HCT116 (cell line): ENCODE measurements at regions not wholly inside any gene's neighbourhood (a gene's known extent, or its start where the extent isn't known, plus 50 kb on each side); places are given as distances from the start of the nearest gene placed in this dataset.

Experiments
- ATAC-seq: fragments of 200-7000 bp; cut with Tn5 transposase; 2 replicates; pipeline ENCODE4 v1.9.1; 2020; ENCODE audit warnings: mild to moderate bottlenecking, moderate library complexity
- BruUV-seq: library from RNA; stranded (reverse); fragments of 400-500 nt; replicated peaks from 2 replicates; lab custom pipeline; 2021; lab: Mats Ljungman, UMichigan
- CTCF ChIA-PET: fragments of 300-600 bp; sonication (Branson Sonifier 250); formaldehyde crosslinking; loops from one replicate; lab custom pipeline; 2021; ENCODE audit warnings: antibody characterized with exemption; lab: Charles Lee
- POLR2A ChIA-PET: fragments of 300-600, 350-600 bp; sonication (Branson Sonifier 250); formaldehyde crosslinking; loops from one replicate; lab custom pipeline; 2021; ENCODE audit warnings: antibody characterized with exemption; lab: Charles Lee
- RAD21 ChIA-PET, 2 experiments: fragments of 300-600 bp; sonication (Branson Sonifier 250); formaldehyde crosslinking; loops; one replicate each; lab custom pipeline; 2023; ENCODE audit warnings: low total read pairs in 2 of 2; ENCODE audit not compliant: uncharacterized antibody in 2 of 2, unreplicated experiment in 2 of 2, low non-redundant PET in 1 of 2; lab: Charles Lee
- DNase-seq: peaks from one replicate; pipeline ENCODE4 v3.0.0-alpha.2; 2010; ENCODE audit warnings: low read depth, low spot score
- H2AFZ ChIP-seq: fragments of 200-600 bp; shearing (Covaris generic), sonication (generic); 2 replicates; pipeline ENCODE4 v1.6.1; 2017; ENCODE audit warnings: low read depth, mixed run types, mixed read lengths, antibody characterized with exemption, low read length; ENCODE audit not compliant: poor library complexity, severe bottlenecking
- H3K27ac ChIP-seq: 2 replicates; pipeline ENCODE4 v1.5.1; 2012; ENCODE audit warnings: low read depth, low read length
- H3K27me3 ChIP-seq: fragments of 200-600 bp; sonication (generic); 2 replicates; pipeline ENCODE4 v1.6.1; 2016; ENCODE audit warnings: mixed run types, low read length, mixed read lengths; ENCODE audit not compliant: insufficient read depth
- H3K36me3 ChIP-seq, 2 experiments: fragments of 200-500 bp in 1 of 2; fragments of 200-600 bp in 1 of 2; sonication (Bioruptor generic) in 1 of 2; sonication (generic) in 1 of 2; 2 replicates each; pipeline versions ENCODE4 v1.5.1 to v1.6.1; 2014 to 2016; ENCODE audit warnings: low read length in 2 of 2, inconsistent platforms in 1 of 2, mixed read lengths in 1 of 2, mixed run types in 1 of 2; ENCODE audit not compliant: insufficient read depth in 2 of 2, control insufficient read depth in 1 of 2
- H3K4me1 ChIP-seq, 2 experiments: fragments of 200-600 bp in 1 of 2; sonication (generic) in 1 of 2; 2 replicates each; pipeline versions ENCODE4 v1.5.1 to v1.6.1; 2012 to 2017; ENCODE audit warnings: low read length in 2 of 2, inconsistent platforms in 1 of 2, mild to moderate bottlenecking in 1 of 2, mixed read lengths in 1 of 2, mixed run types in 1 of 2, moderate library complexity in 1 of 2; ENCODE audit not compliant: insufficient read depth in 2 of 2, control insufficient read depth in 1 of 2
- H3K4me2 ChIP-seq: fragments of 200-600 bp; sonication (generic); 2 replicates; pipeline ENCODE4 v1.6.1; 2017; ENCODE audit warnings: mixed run types, low read length, mixed read lengths
- H3K4me3 ChIP-seq, 2 experiments: fragments of 200-600 bp in 1 of 2; sonication (generic) in 1 of 2; replicated peaks in 1 of 2; 2 replicates each; pipeline ENCODE4 v1.5.1; 2011 to 2016; ENCODE audit warnings: low read length in 2 of 2, control low read depth in 1 of 2, low read depth in 1 of 2, mild to moderate bottlenecking in 1 of 2, mixed read lengths in 1 of 2, mixed run types in 1 of 2
- H3K79me2 ChIP-seq: fragments of 200-600 bp; sonication (generic); 2 replicates; pipeline ENCODE4 v1.6.1; 2017; ENCODE audit warnings: mild to moderate bottlenecking, mixed run types, low read length, moderate library complexity, mixed read lengths; ENCODE audit not compliant: insufficient read depth
- H3K9ac ChIP-seq: fragments of 200-600 bp; sonication (generic); 2 replicates; pipeline ENCODE4 v1.6.1; 2016; ENCODE audit warnings: low read length, mixed read lengths
- H3K9me2 ChIP-seq: fragments of 200-600 bp; sonication (generic), shearing (Covaris generic); 2 replicates; pipeline ENCODE4 v1.6.1; 2017; ENCODE audit warnings: mixed run types, mild to moderate bottlenecking, moderate library complexity; ENCODE audit not compliant: insufficient read depth
- H3K9me3 ChIP-seq, 2 experiments: fragments of 200-500 bp in 1 of 2; fragments of 200-600 bp in 1 of 2; sonication (Bioruptor generic) in 1 of 2; sonication (generic) in 1 of 2; 2 replicates each; pipeline ENCODE4 v1.6.1; 2014 to 2017; ENCODE audit warnings: low read length in 2 of 2, mixed read lengths in 2 of 2, inconsistent platforms in 1 of 2, low read depth in 1 of 2, mild to moderate bottlenecking in 1 of 2, mixed run types in 1 of 2, moderate library complexity in 1 of 2; ENCODE audit not compliant: control insufficient read depth in 1 of 2, insufficient read depth in 1 of 2
- H4K20me1 ChIP-seq: fragments of 200-600 bp; sonication (generic), shearing (Covaris generic); 2 replicates; pipeline ENCODE4 v1.6.1; 2017; ENCODE audit warnings: mixed run types, mild to moderate bottlenecking, moderate library complexity; ENCODE audit not compliant: insufficient read depth
- CEBPB ChIP-seq: IDR thresholded peaks from 2 replicates; pipeline ENCODE4 v1.6.1; 2012; ENCODE audit warnings: low read depth
- CTCF ChIP-seq, 3 experiments: fragments of 200-600 bp in 1 of 3; sonication (generic) in 1 of 3; IDR thresholded peaks in 2 of 3; conservative IDR thresholded peaks in 1 of 3; 2 replicates each; pipeline ENCODE4 v1.5.1; 2012 to 2017; ENCODE audit warnings: low read depth in 2 of 3, low read length in 2 of 3, antibody characterized with exemption in 1 of 3, borderline replicate concordance in 1 of 3, control low read depth in 1 of 3, mild to moderate bottlenecking in 1 of 3, mixed read lengths in 1 of 3, mixed run types in 1 of 3, moderate library complexity in 1 of 3; ENCODE audit not compliant: insufficient read depth in 1 of 3
- EZH2 ChIP-seq: fragments of 200-600 bp; sonication (generic); IDR thresholded peaks from 2 replicates; pipeline ENCODE4 v1.6.1; 2017; ENCODE audit warnings: antibody characterized with exemption, mixed run types
- EZH2phosphoT487 ChIP-seq: fragments of 200-600 bp; IDR thresholded peaks from 2 replicates; pipeline ENCODE4 v1.6.1; 2018; ENCODE audit warnings: antibody characterized with exemption, borderline replicate concordance
- FOSL1 ChIP-seq: IDR thresholded peaks from 2 replicates; pipeline ENCODE4 v1.6.1; 2012; ENCODE audit warnings: low read depth
- JUND ChIP-seq: IDR thresholded peaks from 2 replicates; pipeline ENCODE4 v1.6.1; 2012
- MAX ChIP-seq: IDR thresholded peaks from 2 replicates; pipeline ENCODE4 v1.6.1; 2012
- POLR2A ChIP-seq: IDR thresholded peaks from 2 replicates; pipeline ENCODE4 v1.7.0; 2011; ENCODE audit warnings: borderline replicate concordance; ENCODE audit not compliant: insufficient read depth, insufficient read length; ENCODE audit errors: extremely low read depth
- SP1 ChIP-seq: IDR thresholded peaks from 2 replicates; pipeline ENCODE4 v1.6.1; 2012; ENCODE audit warnings: low read depth
- SRF ChIP-seq: IDR thresholded peaks from 2 replicates; pipeline ENCODE4 v1.6.1; 2012; ENCODE audit warnings: low read depth
- TCF7L2 ChIP-seq: IDR thresholded peaks from 2 replicates; pipeline ENCODE4 v1.7.0; 2011; ENCODE audit warnings: borderline replicate concordance, inconsistent platforms; ENCODE audit not compliant: insufficient read depth, insufficient read length; ENCODE audit errors: extremely low read depth
- YY1 ChIP-seq: IDR thresholded peaks from 2 replicates; pipeline ENCODE4 v1.6.1; 2011; ENCODE audit warnings: low read length, low read depth, moderate library complexity, mild to moderate bottlenecking; ENCODE audit not compliant: insufficient replicate concordance; ENCODE audit errors: extremely low read depth
- ZBTB33 ChIP-seq: IDR thresholded peaks from 2 replicates; pipeline ENCODE4 v1.6.1; 2011; ENCODE audit warnings: mild to moderate bottlenecking, low read length, moderate library complexity; ENCODE audit not compliant: insufficient replicate concordance; ENCODE audit errors: extremely low read depth
- intact Hi-C: fragments of 100-400 bp; cut with micrococcal nuclease; formaldehyde crosslinking; loops from 2 replicates; pipeline ENCODE4 v1.10.0; 2022
- TF ChIP-seq, protein P1 (sequence below): IDR thresholded peaks from 2 replicates; pipeline ENCODE4 v1.6.1; 2012; ENCODE audit warnings: low read depth

GRCh38 chr9:38309324-38310195, 82.9 kb upstream of the ALDH1B1 start (continued):
- TF ChIP-seq FOSL1 = no peak
- no peak for TF ChIP-seq TCF7L2
- TF ChIP-seq, protein P1, sequence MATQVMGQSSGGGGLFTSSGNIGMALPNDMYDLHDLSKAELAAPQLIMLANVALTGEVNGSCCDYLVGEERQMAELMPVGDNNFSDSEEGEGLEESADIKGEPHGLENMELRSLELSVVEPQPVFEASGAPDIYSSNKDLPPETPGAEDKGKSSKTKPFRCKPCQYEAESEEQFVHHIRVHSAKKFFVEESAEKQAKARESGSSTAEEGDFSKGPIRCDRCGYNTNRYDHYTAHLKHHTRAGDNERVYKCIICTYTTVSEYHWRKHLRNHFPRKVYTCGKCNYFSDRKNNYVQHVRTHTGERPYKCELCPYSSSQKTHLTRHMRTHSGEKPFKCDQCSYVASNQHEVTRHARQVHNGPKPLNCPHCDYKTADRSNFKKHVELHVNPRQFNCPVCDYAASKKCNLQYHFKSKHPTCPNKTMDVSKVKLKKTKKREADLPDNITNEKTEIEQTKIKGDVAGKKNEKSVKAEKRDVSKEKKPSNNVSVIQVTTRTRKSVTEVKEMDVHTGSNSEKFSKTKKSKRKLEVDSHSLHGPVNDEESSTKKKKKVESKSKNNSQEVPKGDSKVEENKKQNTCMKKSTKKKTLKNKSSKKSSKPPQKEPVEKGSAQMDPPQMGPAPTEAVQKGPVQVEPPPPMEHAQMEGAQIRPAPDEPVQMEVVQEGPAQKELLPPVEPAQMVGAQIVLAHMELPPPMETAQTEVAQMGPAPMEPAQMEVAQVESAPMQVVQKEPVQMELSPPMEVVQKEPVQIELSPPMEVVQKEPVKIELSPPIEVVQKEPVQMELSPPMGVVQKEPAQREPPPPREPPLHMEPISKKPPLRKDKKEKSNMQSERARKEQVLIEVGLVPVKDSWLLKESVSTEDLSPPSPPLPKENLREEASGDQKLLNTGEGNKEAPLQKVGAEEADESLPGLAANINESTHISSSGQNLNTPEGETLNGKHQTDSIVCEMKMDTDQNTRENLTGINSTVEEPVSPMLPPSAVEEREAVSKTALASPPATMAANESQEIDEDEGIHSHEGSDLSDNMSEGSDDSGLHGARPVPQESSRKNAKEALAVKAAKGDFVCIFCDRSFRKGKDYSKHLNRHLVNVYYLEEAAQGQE = no peak
- TF ChIP-seq MAX = no peak
- no peak for TF ChIP-seq EZH2
- no peak for TF ChIP-seq POLR2A
- TF ChIP-seq, all 23 proteins: peak for 0

DNA sequence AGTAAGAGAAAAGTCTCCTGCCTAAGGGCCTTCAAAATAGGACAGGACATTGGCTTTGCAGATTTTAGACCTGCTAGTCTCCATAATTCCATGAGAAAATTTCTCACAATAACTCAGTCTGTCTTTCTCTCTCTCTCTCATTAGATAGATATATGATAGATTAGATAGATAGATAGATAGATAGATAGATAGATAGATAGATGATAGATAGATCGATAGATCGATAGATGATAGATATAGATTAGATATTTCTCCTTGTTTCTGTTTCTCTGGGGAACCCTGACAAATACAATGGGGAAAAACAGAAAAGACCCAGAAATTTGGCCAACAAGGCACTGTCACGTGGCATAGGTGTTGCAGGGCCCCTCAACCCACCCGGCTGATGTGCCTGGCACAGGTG, 84.4 kb upstream of the ALDH1B1 start:
- Histone ChIP-seq H3K9me2 (no peaks in the 10 kb centered on the region), H3K4me1 (peaks cover 4 to 10% of the 10 kb centered on the region in 2 experiments; a peak in 3 of 4 replicates), H3K9ac (no peak overlapping the region), H2AFZ (no peak overlapping the region), H4K20me1 (no peaks in the 10 kb centered on the region), H3K9me3 (no peaks in the 10 kb centered on the region), H3K27me3 (no peaks in the 10 kb centered on the region), H3K4me2 (no peak overlapping the region), H3K4me3 (no peak overlapping the region), H3K27ac (no peak overlapping the region), H3K79me2 (no peaks in the 10 kb centered on the region), H3K36me3 (no peaks in the 10 kb centered on the region)
- BruUV-seq = no TSS peak
- DNase-seq (no peak), ATAC-seq (no peak)
- ChIA-PET POLR2A (no interaction called here), RAD21 (no interaction called here), CTCF (no interaction called here)
- intact Hi-C loops = no loop called here
- TF ChIP-seq POLR2A = no peak
- no peak for TF ChIP-seq SP1
- no peak for TF ChIP-seq CTCF (IDR thresholded peaks at IDR 0.05 in 2 of 3, conservative IDR thresholded peaks at IDR 0.05 in 1 of 3; ENCODE audit: borderline replicate concordance in 1 of 3, insufficient read depth in 1 of 3, low read depth in 2 of 3, low read length in 2 of 3)
- TF ChIP-seq JUND = no peak
- no peak for TF ChIP-seq FOSL1
- no peak for TF ChIP-seq EZH2phosphoT487
- TF ChIP-seq SRF = no peak
- TF ChIP-seq ZBTB33 = no peak
- TF ChIP-seq YY1 = no peak
- TF ChIP-seq CEBPB = no peak
